NCI-H1092 treated with DMSO at 0.1 percent for 48 hours (cell line): ENCODE measurements at regions not wholly inside any gene's neighbourhood (a gene's known extent, or its start where the extent isn't known, plus 50 kb on each side); places are given as distances from the start of the nearest gene placed in this dataset.

Experiments used
- DNase-seq: peaks from one replicate; lab custom pipeline; 2025; lab: John Stamatoyannopoulos, UW

DNA sequence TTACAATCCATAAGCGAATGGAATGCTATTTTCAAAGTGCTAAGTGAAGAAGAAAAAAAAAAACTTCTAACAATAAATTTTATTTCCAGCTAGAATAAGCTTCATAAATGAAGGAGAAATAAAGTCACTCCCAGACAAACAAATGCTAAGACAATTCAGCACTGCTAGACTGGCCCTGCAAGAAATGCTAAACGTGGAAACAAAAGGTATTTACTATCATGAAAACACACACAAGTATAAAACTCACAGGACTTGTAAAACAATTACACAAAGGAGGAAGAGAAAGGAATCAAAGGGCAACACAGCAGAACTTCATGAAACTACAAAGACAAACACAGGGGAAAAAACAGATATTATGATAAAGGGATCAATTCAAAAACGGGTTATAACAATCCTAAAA is 85.8 kb upstream of the NELL2 start:
- no peak for DNase-seq

DNA sequence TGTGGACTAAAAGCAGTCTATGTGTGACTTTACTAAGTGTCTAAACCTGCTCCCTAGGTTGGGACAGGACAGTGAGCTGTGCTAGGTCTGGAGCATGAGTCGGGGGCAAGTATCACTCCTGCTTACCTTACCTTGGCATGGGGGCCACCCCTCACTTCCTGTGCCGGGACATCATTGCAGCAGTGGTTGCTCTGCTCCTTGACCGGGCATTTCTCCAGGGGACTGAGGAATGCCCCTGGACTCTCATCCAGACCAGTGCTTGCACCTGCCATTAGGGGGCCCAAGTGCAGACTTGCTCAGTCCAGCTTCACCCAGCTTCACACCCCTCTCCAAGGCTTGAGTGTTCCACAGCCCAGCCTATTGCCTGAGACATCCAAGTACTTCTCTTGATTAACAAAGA is 84.7 kb upstream of the NELL2 start:
- DNase-seq: no peak

DNA sequence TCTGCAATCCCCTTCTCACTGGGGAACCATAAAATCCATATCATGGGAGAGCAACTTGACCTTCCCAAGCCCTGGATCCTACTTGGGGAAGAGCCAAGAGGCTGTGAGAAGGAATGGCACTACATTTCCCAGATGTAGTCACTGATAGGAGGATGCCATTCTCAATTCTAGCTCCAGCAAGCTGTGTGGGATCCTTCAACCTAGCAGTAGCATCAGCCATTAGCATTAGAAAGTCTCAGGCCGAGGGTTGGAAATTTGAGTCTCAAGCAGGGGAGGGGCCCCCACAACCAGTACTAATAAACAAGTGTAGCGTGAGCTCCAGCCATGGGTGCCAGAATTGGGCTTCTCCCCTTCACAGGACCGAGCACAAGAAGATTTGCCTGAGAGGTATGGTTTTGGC is 84.3 kb upstream of the NELL2 start:
- no peak for DNase-seq

DNA sequence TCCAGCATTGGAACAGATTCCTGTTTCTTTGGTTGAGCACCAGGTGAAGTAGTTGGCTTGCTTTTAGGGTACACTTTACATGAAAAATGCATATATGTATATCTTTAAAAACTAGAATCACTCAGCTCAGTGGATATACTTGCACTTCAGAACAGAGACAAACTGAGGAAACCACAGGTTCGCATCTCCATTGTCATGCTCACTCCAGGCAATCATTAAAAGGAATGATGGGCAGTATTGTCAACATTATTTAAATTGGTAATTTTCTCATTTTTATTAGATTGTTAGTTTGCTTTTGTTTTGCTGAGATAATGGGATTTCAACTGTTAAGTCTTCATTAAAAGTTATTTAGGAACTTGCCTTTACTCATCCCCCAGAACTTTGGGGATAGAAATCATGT is 71.0 kb upstream of the NELL2 start:
- DNase-seq: no peak

DNA sequence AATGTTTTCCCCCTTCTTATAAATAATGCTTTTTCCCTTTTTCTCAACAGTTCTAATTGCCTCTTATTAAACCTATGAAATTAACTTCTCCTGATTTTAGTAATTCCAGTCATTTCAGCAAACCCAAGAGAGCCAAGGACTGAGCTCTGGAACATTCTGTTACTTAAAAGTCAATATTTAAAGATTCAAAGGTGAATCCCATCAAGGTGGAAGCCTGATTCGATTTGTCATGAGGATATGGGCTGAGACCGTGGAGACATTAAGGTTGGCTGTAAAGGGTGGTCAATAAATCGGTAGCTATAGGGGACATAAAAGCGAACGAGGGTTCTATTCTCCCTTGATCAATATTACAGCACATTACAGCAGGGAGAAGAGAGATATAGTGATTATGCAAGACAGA is 66.6 kb upstream of the NELL2 start:
- no peak for DNase-seq

DNA sequence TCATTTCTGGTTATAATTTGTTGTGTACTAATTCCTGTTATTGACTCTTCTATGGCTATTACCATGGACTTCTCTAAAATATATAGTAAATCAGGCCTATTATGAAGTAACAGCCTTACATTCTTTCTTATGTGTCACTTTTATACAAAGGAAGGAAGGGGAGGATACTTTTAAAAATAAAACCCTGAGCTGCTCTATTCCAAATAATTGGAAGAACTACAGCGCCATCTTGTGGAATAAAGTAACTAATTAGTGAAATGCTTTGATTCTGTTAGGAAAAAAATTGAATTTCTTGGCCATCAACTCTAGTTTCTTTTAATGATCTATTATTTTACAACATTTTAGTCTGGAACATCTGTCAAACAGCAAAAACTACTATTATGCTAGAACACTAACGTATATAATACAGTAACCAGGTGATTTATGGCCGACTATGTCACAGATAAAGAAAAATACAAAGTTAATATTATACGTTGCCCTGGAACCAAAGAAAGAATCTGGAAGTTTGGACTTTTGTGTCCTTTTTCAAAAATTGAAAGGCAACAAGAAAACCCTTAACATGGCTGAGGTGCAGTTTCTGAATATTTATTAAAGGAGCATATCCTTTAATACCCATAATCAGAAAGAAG is 55.0 kb upstream of the NELL2 start:
- DNase-seq: peak; percentile 93

DNA sequence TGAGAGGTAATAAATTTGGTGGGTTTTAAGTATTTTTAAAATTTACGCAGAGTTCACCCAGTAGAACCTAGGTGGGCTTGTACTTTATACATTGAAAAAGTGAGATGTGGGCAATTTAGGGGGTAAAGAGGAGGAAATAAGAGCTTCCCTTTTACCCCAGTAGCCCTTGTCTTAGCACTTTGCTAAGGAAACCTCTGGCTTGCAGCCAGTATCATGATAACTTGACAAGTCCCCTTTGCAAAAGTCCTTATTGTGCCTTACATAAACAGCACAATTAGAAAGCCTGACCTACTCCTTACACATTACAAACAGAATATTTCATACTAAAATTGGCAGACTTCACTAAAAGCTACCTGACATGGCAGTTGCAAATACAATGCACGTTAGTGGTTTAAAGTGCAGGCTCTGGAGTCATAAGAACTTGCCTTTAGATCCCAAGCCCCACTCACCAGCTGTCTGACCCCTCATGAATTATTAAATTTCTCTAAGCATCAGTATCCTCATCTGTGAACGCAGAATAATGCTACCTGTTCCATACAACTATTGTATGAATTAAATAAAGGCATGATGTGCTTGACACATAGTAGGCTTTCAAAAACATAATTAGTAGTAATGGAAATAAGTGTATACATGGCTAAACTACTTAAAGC is 53.2 kb upstream of the NELL2 start:
- DNase-seq: no peak
